Smooth muscle cell (in vitro differentiated cells): ENCODE measurements at regions not wholly inside any gene's neighbourhood (a gene's known extent, or its start where the extent isn't known, plus 50 kb on each side); places are given as distances from the start of the nearest gene placed in this dataset.

Experiments
- DNase-seq: peaks from one replicate; lab custom pipeline; 2025; ENCODE audit not compliant: unreplicated experiment; lab: John Stamatoyannopoulos, UW
- H2AFZ ChIP-seq: fragments of 200-600 bp; sonication (generic); 2 replicates; pipeline ENCODE4 v1.6.0; 2016; ENCODE audit warnings: antibody characterized with exemption, low read depth, mild to moderate bottlenecking
- H3F3A ChIP-seq: fragments of 200-600 bp; sonication (generic); 2 replicates; pipeline ENCODE4 v1.6.0; 2017; ENCODE audit warnings: antibody characterized with exemption, low read depth
- H3K27ac ChIP-seq: fragments of 200-600 bp; sonication (generic); 2 replicates; pipeline ENCODE4 v1.5.1; 2016; ENCODE audit warnings: low read depth, mild to moderate bottlenecking
- H3K27me3 ChIP-seq: fragments of 200-600 bp; sonication (generic); 2 replicates; pipeline ENCODE4 v1.6.1; 2016; ENCODE audit warnings: low read depth, mild to moderate bottlenecking
- H3K36me3 ChIP-seq: fragments of 200-600 bp; sonication (generic); 2 replicates; pipeline ENCODE4 v1.5.1; 2016; ENCODE audit warnings: low read depth
- H3K4me1 ChIP-seq: fragments of 200-600 bp; sonication (generic); 2 replicates; pipeline ENCODE4 v1.5.1; 2016; ENCODE audit warnings: low read depth
- H3K4me2 ChIP-seq: fragments of 200-600 bp; sonication (generic); 2 replicates; pipeline ENCODE4 v1.6.0; 2016; ENCODE audit warnings: mild to moderate bottlenecking
- H3K4me3 ChIP-seq: fragments of 200-600 bp; sonication (generic); 2 replicates; pipeline ENCODE4 v1.5.1; 2016; ENCODE audit warnings: mild to moderate bottlenecking
- H3K79me2 ChIP-seq: fragments of 200-600 bp; sonication (generic); 2 replicates; pipeline ENCODE4 v1.6.0; 2016; ENCODE audit warnings: low read depth, mild to moderate bottlenecking
- H3K9ac ChIP-seq: fragments of 200-600 bp; sonication (generic); 2 replicates; pipeline ENCODE4 v1.6.0; 2016; ENCODE audit warnings: low read depth
- H3K9me3 ChIP-seq: fragments of 200-600 bp; sonication (generic); replicated peaks from 2 replicates; pipeline ENCODE4 v1.5.1; 2016; ENCODE audit warnings: low read depth
- H4K20me1 ChIP-seq: fragments of 200-600 bp; sonication (generic); 2 replicates; pipeline ENCODE4 v1.6.0; 2016; ENCODE audit warnings: low read depth
- WGBS: methylation state at CpG from one replicate; pipeline ENCODE4 v1.1.7; 2016; ENCODE audit warnings: low lambda C conversion rate; 5-methylcytosine and 5-hydroxymethylcytosine counted together
- TF ChIP-seq, protein P1 (sequence below): fragments of 200-600 bp; sonication (generic); IDR thresholded peaks from 2 replicates; pipeline ENCODE4 v1.5.1; 2017; ENCODE audit warnings: borderline replicate concordance, mild to moderate bottlenecking, antibody characterized with exemption; ENCODE audit not compliant: insufficient read depth, poor library complexity, severe bottlenecking

GRCh38 chr7:33766405-33766804 lies 138.9 kb upstream of the BMPER start:
- Histone ChIP-seq H3K36me3 (no peaks in the 10 kb centered on the region), H3K9ac (no peak overlapping the region), H3K79me2 (no peaks in the 10 kb centered on the region), H4K20me1 (no peaks in the 10 kb centered on the region), H3K27ac (no peak overlapping the region), H3K4me1 (peaks cover 17% of the 10 kb centered on the region), H2AFZ (no peak overlapping the region), H3K9me3 (no peaks in the 10 kb centered on the region), H3F3A (no peaks in the 10 kb centered on the region), H3K27me3 (no peaks in the 10 kb centered on the region), H3K4me2 (no peak overlapping the region), H3K4me3 (no peak overlapping the region)
- no peak for DNase-seq
- WGBS = 100% methylated on average over 1 of the region's 1 CpG
- TF ChIP-seq, protein P1, sequence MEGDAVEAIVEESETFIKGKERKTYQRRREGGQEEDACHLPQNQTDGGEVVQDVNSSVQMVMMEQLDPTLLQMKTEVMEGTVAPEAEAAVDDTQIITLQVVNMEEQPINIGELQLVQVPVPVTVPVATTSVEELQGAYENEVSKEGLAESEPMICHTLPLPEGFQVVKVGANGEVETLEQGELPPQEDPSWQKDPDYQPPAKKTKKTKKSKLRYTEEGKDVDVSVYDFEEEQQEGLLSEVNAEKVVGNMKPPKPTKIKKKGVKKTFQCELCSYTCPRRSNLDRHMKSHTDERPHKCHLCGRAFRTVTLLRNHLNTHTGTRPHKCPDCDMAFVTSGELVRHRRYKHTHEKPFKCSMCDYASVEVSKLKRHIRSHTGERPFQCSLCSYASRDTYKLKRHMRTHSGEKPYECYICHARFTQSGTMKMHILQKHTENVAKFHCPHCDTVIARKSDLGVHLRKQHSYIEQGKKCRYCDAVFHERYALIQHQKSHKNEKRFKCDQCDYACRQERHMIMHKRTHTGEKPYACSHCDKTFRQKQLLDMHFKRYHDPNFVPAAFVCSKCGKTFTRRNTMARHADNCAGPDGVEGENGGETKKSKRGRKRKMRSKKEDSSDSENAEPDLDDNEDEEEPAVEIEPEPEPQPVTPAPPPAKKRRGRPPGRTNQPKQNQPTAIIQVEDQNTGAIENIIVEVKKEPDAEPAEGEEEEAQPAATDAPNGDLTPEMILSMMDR = no peak

DNA sequence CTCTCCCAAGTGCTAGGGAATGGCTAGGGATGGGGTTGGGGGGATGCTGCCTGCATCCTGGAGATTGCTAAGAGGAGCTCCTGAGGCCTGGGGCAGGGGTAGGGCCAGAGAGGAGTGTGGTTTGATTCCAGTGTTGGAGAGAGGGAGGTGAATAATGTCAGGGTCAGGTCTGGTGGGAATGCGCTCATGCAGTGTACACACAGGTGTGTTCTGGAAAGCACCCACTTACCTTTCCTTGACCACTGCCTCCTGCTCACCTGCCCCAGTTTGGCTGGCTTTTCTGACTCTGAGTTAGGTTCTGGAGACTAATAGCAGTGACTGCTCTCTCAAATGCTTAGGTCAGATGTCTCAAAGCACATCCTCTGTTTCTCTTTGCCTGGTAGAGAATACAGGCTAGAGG lies 135.4 kb upstream of the BMPER start:
- no peaks in the 10 kb centered on the region for H4K20me1 ChIP-seq
- no peaks in the 10 kb centered on the region for H3K79me2 ChIP-seq
- H3K27me3 ChIP-seq = no peaks in the 10 kb centered on the region
- no peaks in the 10 kb centered on the region for H3K9me3 ChIP-seq
- H3K4me2 ChIP-seq = no peak overlapping the region
- H3K27ac ChIP-seq = no peak overlapping the region
- H3F3A ChIP-seq = no peaks in the 10 kb centered on the region
- 100% methylated on average over 1 of the region's 1 CpG for WGBS
- H3K9ac ChIP-seq = no peak overlapping the region
- DNase-seq = no peak
- peaks cover 4% of the 10 kb centered on the region for H3K4me1 ChIP-seq
- TF ChIP-seq, protein P1 = no peak
- no peak overlapping the region for H3K4me3 ChIP-seq
- no peak overlapping the region for H2AFZ ChIP-seq
- no peaks in the 10 kb centered on the region for H3K36me3 ChIP-seq

DNA sequence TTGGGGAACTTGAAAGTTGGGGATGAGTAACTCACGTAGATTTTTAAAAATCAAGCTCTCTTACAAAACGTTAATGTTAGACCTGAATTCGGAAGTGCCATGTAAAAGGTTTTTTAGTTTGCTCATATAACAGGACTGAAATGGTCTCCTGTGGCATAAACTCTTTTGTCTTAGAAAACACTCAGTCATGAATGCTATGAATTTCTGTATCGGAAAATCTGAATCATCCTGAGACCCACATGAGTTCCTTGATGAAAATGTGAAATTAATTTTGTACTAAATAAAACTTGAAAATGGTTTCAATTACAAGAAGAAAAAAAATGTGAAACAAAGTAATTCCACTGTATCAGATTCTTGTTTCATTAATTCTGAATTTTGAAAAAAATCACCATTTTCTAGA lies 134.8 kb upstream of the BMPER start:
- TF ChIP-seq, protein P1 = no peak
- H3K4me3 ChIP-seq = no peak overlapping the region
- H3K27me3 ChIP-seq = no peaks in the 10 kb centered on the region
- no peak overlapping the region for H3K27ac ChIP-seq
- DNase-seq = no peak
- 95% methylated on average over 4 of the region's 4 CpGs for WGBS
- H3K79me2 ChIP-seq = no peaks in the 10 kb centered on the region
- H3F3A ChIP-seq = no peaks in the 10 kb centered on the region
- no peaks in the 10 kb centered on the region for H3K9me3 ChIP-seq
- H3K36me3 ChIP-seq = no peaks in the 10 kb centered on the region
- no peak overlapping the region for H2AFZ ChIP-seq
- no peak overlapping the region for H3K4me2 ChIP-seq
- H3K9ac ChIP-seq = no peak overlapping the region
- H3K4me1 ChIP-seq = peaks cover 2% of the 10 kb centered on the region
- H4K20me1 ChIP-seq = no peaks in the 10 kb centered on the region

- 99% methylated on average over 3 of the region's 3 CpGs for WGBS
- Histone ChIP-seq H3K27ac (no peak overlapping the region), H4K20me1 (no peaks in the 10 kb centered on the region), H2AFZ (no peak overlapping the region), H3K9me3 (no peaks in the 10 kb centered on the region), H3K4me3 (no peak overlapping the region), H3K36me3 (no peaks in the 10 kb centered on the region), H3K79me2 (no peaks in the 10 kb centered on the region), H3K9ac (no peak overlapping the region), H3K27me3 (no peaks in the 10 kb centered on the region), H3F3A (no peaks in the 10 kb centered on the region), H3K4me2 (no peak overlapping the region), H3K4me1 (no peaks in the 10 kb centered on the region)
- no peak for DNase-seq
- TF ChIP-seq, protein P1 = no peak
Observed at GRCh38 chr7:33771422-33771821, 133.9 kb upstream of the BMPER start.
